ENCODE measurements at regions not wholly inside any gene's neighbourhood (a gene's known extent, or its start where the extent isn't known, plus 50 kb on each side); places are given as distances from the start of the nearest gene placed in this dataset.

DNA sequence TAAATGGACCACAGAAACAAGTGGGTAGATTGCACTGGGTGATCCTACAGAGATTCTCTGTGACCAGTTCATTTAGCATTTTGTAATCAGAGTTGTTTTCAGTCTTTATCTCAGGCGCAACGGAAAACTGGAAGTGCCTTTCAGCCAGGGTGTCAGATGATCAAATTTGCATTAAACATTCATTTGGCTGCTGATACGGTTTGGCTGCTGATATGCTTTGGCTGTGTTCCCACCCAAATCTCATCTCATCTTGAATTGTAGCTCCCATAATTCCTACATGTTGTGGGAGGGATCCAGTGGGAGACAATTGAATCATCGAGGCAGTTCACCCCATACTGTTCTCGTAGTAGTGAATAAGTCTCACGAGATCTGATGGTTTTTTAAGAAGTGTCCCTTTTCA is 1396.1 kb upstream of the TMEFF2 start:
- Mint-ChIP-seq H3K27ac (no peak overlapping the region), H3K36me3 (no peaks in the 10 kb centered on the region), H3K9me3 (peaks cover 5 to 23% (median 10%) of the 10 kb centered on the region in 7 donors), H3K4me3 (no peak overlapping the region), H3K4me1 (no peaks in the 10 kb centered on the region), H3K27me3 (ENCODE audit: low read depth in 3 of 3) (no peaks in the 10 kb centered on the region)
- TF ChIP-seq, protein P1, sequence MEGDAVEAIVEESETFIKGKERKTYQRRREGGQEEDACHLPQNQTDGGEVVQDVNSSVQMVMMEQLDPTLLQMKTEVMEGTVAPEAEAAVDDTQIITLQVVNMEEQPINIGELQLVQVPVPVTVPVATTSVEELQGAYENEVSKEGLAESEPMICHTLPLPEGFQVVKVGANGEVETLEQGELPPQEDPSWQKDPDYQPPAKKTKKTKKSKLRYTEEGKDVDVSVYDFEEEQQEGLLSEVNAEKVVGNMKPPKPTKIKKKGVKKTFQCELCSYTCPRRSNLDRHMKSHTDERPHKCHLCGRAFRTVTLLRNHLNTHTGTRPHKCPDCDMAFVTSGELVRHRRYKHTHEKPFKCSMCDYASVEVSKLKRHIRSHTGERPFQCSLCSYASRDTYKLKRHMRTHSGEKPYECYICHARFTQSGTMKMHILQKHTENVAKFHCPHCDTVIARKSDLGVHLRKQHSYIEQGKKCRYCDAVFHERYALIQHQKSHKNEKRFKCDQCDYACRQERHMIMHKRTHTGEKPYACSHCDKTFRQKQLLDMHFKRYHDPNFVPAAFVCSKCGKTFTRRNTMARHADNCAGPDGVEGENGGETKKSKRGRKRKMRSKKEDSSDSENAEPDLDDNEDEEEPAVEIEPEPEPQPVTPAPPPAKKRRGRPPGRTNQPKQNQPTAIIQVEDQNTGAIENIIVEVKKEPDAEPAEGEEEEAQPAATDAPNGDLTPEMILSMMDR (IDR thresholded peaks at IDR 0.05), result no peak
- intact Hi-C loops (cut with micrococcal nuclease), result no loop called here
- peaks cover 4 to 12% of the 10 kb centered on the region in 2 donors for H3K9me3 ChIP-seq (replicated peaks in 1 of 2; ENCODE audit: control insufficient read depth in 1 of 2, insufficient read depth in 1 of 2, low read length in 2 of 2)
- no peak overlapping the region for H3K27ac ChIP-seq (ENCODE audit: low read depth in 1 of 2, low read length in 2 of 2)
- H3K36me3 ChIP-seq (replicated peaks in 1 of 2; ENCODE audit: control insufficient read depth in 1 of 2, insufficient read depth in 2 of 2, low read length in 2 of 2), result no peaks in the 10 kb centered on the region
- 100% methylated on average over 3 of the region's 6 CpGs for WGBS (ENCODE audit: insufficient coverage)
- DNase-seq, result no peak
- no peak overlapping the region for H3K9ac ChIP-seq (ENCODE audit: insufficient read depth, low read length, poor library complexity, severe bottlenecking)
- H3K4me3 ChIP-seq (replicated peaks in 1 of 3; ENCODE audit: low read depth in 2 of 3, low read length in 3 of 3), result no peak overlapping the region
- no peaks in the 10 kb centered on the region for H3K79me2 ChIP-seq (ENCODE audit: insufficient read depth, low read length)
- no peaks in the 10 kb centered on the region for H4K20me1 ChIP-seq (ENCODE audit: insufficient read depth, low read length)
- no peak overlapping the region for H2AFZ ChIP-seq (ENCODE audit: insufficient read depth, low read depth, low read length, poor library complexity, severe bottlenecking)
- H3K27me3 ChIP-seq (ENCODE audit: control insufficient read depth in 2 of 2, insufficient read depth in 2 of 2, low read length in 2 of 2), result no peaks in the 10 kb centered on the region
- no peak overlapping the region for H3K4me2 ChIP-seq (replicated peaks; ENCODE audit: extremely low read depth, low read length, poor library complexity, severe bottlenecking)
- no peaks in the 10 kb centered on the region for H3K4me1 ChIP-seq (ENCODE audit: control insufficient read depth in 1 of 2, insufficient read depth in 2 of 2, low read length in 2 of 2)

DNA sequence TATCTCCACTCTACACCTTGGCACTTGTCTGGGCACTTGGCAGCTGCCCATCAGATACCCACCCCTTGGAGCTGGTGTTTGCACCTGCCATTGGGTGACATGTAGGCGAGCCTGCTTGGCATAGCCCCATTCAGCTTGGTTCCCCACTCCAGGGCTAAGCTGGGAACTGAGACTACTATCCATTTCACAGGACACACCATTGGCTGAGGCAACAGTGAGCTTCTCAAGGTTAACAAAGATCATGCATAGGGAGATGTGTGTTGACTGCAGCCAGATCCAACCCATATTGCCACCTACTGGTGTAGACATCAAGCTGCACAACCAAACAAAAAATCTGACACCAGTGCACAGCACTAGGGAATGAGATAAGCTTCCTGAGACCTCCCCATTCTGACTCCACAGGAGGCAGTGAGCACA is 1389.8 kb upstream of the TMEFF2 start:
- Histone ChIP-seq H3K4me2 (replicated peaks; ENCODE audit: extremely low read depth, low read length, poor library complexity, severe bottlenecking) (no peak overlapping the region), H3K79me2 (ENCODE audit: insufficient read depth, low read length) (no peaks in the 10 kb centered on the region), H3K9ac (ENCODE audit: insufficient read depth, low read length, poor library complexity, severe bottlenecking) (no peak overlapping the region), H2AFZ (ENCODE audit: insufficient read depth, low read depth, low read length, poor library complexity, severe bottlenecking) (no peak overlapping the region), H4K20me1 (ENCODE audit: insufficient read depth, low read length) (no peaks in the 10 kb centered on the region), H3K27me3 (ENCODE audit: control insufficient read depth in 2 of 2, insufficient read depth in 2 of 2, low read length in 2 of 2) (no peaks in the 10 kb centered on the region), H3K27ac (ENCODE audit: low read depth in 1 of 2, low read length in 2 of 2) (no peak overlapping the region), H3K36me3 (replicated peaks in 1 of 2; ENCODE audit: control insufficient read depth in 1 of 2, insufficient read depth in 2 of 2, low read length in 2 of 2) (no peaks in the 10 kb centered on the region), H3K4me1 (ENCODE audit: control insufficient read depth in 1 of 2, insufficient read depth in 2 of 2, low read length in 2 of 2) (no peaks in the 10 kb centered on the region), H3K9me3 (replicated peaks in 1 of 2; ENCODE audit: control insufficient read depth in 1 of 2, insufficient read depth in 1 of 2, low read length in 2 of 2) (no peaks in the 10 kb centered on the region), H3K4me3 (replicated peaks in 1 of 3; ENCODE audit: low read depth in 2 of 3, low read length in 3 of 3) (no peak overlapping the region)
- TF ChIP-seq, protein P1 (IDR thresholded peaks at IDR 0.05), result peak; percentile 10
- no peaks in the 10 kb centered on the region for H3K4me1 Mint-ChIP-seq
- H3K27ac Mint-ChIP-seq, result no peak overlapping the region
- intact Hi-C loops (cut with micrococcal nuclease), result no loop called here
- H3K4me3 Mint-ChIP-seq, result no peak overlapping the region
- H3K9me3 Mint-ChIP-seq, result peaks cover 0 to 3% (median 0%) of the 10 kb centered on the region in 7 donors
- 67% methylated on average over 1 of the region's 1 CpG for WGBS (ENCODE audit: insufficient coverage)
- H3K36me3 Mint-ChIP-seq, result no peaks in the 10 kb centered on the region
- DNase-seq, result no peak
- H3K27me3 Mint-ChIP-seq (ENCODE audit: low read depth in 3 of 3), result peaks cover 1 to 2% (median 2%) of the 10 kb centered on the region in 3 donors

All from CD14-positive monocyte (primary cell).